DOHH2 (cell line): ENCODE measurements at regions not wholly inside any gene's neighbourhood (a gene's known extent, or its start where the extent isn't known, plus 50 kb on each side); places are given as distances from the start of the nearest gene placed in this dataset.

Experiments
- CTCF ChIP-seq: fragments of 200-600 bp; sonication (generic); IDR thresholded peaks from one replicate; pipeline ENCODE4 v1.5.1; 2014; ENCODE audit warnings: antibody characterized with exemption, mild to moderate bottlenecking, low read depth, low read length; ENCODE audit not compliant: poor library complexity, severe bottlenecking
- EZH2phosphoT487 ChIP-seq: fragments of 200-600 bp; sonication (generic); IDR thresholded peaks from 2 replicates; pipeline ENCODE4 v1.6.1; 2017; ENCODE audit warnings: borderline replicate concordance, mild to moderate bottlenecking, antibody characterized with exemption, low read length, moderate library complexity, mixed read lengths

- TF ChIP-seq CTCF, result no peak
- no peak for TF ChIP-seq EZH2phosphoT487
These were observed 1335.1 kb upstream of the ALCAM start for GRCh38 chr3:104031598-104031997.
